GM18861 (cell line): ENCODE measurements at regions not wholly inside any gene's neighbourhood (a gene's known extent, or its start where the extent isn't known, plus 50 kb on each side); places are given as distances from the start of the nearest gene placed in this dataset.

Experiments used
- ATAC-seq: cut with Tn5 transposase; IDR thresholded peaks from one replicate; pipeline ENCODE4 v1.9.1; 2021; ENCODE audit not compliant: unreplicated experiment

DNA sequence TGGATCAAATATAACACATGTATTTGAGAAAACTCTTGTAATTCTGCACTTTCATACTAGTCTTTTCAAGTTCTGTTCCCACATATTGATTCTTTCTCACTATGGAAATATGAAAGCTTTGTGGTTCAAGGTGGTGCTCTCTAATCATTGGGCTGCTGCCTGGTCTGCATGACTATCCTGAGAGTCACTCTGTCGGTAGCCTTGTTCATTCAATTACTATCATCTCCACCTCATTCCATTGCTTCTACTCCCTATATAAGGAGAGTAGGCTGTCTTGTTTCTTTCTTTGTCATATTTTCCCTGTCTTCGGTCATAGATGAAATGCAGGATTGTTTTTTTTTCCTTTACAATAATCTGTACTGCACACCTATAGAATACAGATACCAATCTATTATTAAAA is 341.4 kb upstream of the ACTBL2 start:
- ATAC-seq = no peak

DNA sequence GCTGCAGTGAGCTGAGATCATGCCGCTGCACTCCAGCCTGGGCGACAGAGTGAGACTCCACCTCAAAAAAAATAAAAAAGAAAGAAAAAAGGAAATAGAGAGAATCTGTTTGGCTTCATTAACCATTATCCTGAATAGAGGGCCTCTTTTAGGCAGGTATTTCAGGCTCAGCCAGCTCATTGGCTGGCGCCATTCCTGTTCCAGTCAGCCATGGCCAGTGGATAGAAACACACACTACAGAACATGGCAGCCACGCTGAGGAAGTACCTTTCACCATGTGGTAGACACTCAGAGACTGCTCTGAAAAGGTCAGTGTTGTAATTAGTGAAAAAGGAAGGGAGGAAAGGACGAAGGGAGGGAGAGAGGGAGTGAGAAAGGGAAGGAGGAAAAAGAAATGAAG is 340.0 kb upstream of the ACTBL2 start:
- ATAC-seq = no peak

DNA sequence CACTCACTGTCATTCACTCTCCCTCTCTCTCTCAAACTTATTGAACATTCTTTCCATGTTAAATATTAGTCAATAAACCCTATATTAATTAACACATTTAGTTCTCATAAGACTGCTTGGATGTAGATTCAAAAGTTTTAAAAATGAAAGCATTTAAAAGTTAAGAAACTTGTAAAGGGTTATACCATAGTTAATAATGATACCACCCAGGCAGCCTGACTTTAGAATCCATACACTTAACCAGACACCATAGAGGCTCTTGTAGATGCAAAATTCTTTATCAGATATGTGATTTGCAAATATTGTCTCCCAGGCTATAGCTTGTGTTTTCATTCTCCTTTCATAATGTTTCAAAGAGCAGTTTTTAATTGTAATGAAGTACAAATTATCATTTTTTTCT is 335.8 kb upstream of the ACTBL2 start:
- no peak for ATAC-seq

DNA sequence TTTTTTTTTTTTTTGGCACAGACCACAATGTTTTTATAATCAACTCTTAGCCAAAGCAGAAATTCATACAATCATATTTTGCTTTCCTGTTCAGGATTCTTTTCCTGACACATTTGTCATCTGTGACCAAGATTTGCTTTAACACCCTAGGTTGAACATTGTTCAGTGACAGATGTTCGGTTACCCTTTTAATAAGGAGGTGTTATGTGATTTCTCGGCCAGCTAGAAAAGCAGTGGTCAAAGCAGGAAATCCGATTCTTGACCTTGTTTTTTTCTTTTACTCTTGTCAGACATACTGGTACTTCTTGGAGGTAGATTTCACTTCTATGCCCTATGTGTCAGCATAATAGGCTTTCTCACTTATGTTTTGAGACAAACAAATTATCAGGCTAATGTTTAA is 335.3 kb upstream of the ACTBL2 start:
- no peak for ATAC-seq

DNA sequence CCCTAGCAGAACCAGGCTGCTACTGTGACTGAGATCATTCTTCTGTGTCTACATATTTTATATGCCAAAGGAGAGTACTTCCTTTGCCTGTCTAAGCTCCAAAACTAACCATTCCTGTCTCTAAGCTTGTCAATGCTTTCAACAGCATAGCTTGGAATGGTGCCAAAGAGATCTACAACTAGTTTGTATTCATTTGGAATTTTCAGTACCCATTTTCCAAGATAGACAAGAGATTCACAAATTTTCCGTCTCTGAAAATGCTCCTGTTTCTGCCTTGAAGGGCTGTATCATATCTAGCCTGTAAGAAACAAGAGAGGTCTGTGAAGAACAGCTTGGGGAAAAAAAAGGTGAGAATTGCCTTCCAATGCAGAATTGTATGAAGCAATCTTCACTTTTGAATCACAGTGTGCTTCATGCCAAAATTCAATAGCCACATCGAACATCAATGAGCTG is 334.4 kb upstream of the ACTBL2 start:
- ATAC-seq = no peak

DNA sequence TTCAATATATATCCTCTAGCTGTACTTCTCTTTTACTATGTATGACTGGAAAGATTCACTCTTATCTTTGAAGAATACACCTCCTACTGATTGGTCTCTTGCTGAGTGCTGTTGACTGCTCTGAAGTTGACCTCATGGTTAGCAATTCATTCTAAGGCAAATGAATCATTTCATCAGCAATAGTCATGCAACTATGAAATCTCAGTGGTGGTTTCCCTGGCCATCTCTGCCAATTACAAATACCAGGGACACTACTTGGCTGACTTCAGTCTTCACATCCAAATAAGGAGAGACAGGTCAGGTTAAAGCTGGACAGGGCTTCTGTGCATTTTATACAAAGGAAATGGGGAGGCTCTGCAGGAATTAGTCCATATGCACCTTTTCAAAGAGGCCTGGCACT is 333.5 kb upstream of the ACTBL2 start:
- ATAC-seq = no peak

DNA sequence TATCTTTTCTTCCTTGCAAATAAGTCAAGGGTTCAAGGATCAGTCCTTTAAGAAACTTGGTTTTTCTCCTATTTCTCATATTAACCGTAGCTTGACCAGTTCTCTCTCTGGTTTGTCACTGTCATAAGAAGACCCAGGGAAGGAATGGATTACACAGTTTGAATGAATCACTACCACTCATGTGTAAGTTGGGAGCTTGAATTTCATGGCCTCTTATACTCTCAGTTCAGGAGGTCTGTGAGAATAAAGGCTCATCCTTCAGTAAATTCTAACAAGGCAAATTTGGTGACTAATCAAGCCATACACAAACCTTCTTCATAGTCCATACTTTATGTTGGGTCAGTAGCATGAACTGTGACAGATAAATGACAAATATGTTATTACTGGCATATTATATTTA is 323.1 kb upstream of the ACTBL2 start:
- ATAC-seq = no peak

DNA sequence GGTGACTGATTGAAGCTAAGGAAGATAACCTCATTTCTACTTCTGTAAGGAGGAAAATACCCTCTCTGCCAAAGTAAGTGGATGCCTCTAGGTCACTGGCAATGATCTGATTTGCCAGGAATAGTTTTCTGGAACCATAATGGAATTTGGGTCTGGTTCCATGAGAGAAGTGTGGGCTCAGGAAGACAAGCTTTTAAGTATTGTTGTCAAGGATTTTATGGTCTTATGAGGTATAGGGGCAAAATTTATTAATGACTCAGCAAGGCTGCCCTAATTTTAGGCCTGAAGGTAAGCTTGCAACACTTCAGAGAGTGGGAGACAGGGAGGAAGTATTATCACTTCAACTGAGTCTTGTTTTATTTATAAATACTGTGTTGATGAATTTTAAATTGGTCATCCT is 322.6 kb upstream of the ACTBL2 start:
- ATAC-seq = no peak

DNA sequence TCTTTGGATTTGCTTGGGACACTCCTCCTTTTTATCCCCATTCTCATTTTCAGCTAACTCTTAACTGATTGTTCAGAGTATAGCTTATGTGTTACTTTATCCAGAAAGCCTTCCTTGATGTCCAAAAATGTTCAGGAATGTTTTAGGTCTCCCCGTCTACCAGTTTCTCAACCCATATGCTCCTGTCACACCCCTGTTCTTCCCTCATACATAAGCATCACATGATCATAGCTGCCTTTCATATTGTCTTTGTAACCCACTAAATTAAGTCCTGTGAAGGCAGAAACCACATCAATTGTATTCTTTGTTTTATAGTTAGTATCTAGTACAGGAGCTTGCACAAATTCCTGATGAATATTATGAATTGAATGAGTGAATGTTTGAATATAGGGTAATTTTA is 321.9 kb upstream of the ACTBL2 start:
- no peak for ATAC-seq

DNA sequence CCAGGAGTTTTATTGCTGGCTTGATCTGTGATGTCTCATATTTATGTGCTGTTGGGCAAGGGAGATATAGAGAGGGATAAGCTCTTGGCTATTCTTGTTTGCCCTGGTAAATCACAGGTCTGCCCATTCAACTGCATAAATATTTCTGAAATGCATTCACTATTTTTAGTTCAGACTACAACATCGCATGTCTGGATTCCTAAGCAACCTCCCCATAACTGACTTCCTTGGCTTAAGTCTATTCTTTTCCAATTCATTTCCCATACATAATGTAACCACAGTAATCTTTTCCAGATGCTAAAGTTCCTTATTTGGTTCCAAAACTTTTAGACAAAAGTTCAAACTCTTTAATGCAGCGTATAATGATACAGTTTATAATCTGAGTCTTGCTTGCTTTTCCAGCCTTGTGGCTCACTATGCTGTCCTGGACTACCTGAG is 321.4 kb upstream of the ACTBL2 start:
- no peak for ATAC-seq

DNA sequence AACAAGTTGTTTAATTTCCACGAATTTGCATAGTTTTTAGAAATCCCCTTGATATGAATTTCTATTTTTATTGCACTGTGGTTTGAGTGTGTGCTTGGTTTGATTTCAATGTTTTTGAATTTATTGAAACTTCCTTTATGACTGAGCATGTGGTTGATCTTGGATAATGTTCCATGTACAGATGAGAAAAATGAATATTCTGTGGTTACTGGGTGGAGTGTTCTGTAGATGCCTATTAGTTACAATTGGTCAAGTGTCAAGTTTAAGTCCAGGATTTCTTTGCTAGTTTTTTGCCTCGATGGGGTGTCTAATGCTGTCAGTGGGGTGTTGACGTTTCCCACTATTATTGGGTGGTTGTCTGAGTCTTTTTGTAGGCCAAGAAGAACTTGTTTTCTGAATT is 319.5 kb upstream of the ACTBL2 start:
- ATAC-seq = no peak

DNA sequence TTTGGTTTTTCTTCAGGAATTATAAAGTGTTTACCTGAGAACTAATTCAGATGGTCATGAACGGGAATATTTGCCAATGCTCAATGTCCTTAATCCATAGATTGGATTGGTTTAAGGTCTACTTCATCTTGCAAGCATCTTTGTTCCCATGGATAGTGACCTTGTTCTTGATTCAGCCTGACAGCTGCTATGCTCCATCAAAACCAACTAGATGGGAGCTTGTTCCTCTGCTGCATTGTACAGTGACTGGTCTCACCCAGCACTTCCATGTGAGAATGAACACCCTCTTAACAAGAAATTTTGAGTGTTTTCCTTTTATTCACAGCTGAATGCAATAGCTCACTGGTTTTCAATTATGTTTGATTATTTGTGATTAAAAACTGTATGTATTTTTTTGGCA is 312.6 kb upstream of the ACTBL2 start:
- no peak for ATAC-seq

DNA sequence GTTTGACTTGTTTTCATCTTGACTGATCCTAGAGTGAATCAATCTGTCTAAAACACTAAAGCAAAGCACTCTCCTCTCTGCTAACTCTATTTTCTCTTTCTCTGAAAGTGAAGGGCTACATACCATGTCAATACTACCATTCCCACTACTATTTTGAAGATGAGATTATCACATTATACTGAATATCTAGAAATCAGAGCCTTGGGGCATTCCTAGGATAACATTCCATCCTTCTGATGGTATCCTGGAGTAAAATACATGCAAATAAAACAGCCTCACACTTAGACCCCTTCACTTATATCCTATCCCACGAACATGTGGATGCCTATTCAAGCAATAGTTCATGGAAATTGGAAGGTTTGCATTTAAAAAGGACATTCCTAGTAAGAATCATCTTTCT is 309.3 kb upstream of the ACTBL2 start:
- no peak for ATAC-seq

DNA sequence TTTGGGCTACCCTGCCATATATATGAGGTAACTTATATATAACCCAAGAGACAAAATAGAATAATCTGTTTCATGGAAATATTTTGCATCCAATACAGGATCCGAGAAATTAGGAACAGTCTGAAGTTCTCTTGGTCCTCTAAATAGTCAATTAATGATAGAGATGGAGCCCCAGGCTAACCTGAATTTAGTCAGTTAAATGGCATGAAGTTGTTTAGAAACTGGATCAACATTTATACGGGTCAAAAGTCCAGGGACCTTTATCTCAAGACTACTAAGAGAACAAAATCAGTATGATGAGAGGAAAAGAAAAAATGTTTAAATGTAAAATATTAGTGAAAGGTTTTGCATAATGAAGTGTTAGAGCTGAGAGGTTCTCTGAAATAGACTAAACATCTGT is 303.3 kb upstream of the ACTBL2 start:
- ATAC-seq = no peak

DNA sequence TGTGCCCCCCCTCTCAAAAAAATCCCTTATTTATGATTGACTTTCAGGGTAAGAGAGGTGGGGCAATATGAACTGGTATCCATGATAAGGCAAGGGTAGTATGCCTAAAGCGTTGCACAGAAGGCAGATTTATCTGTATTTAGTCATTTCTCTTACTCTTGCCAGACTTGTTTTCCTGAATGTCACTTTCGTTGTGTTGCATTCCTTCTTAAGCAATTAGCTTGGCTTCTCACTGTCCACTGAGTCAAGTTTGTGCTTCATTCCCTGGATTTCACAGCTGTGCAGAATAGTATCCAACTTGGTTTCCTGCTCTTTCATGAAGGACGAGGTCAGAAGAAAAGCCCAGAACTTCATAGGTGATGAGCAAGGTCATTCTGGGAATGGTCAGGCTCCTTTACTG is 301.5 kb upstream of the ACTBL2 start:
- no peak for ATAC-seq

DNA sequence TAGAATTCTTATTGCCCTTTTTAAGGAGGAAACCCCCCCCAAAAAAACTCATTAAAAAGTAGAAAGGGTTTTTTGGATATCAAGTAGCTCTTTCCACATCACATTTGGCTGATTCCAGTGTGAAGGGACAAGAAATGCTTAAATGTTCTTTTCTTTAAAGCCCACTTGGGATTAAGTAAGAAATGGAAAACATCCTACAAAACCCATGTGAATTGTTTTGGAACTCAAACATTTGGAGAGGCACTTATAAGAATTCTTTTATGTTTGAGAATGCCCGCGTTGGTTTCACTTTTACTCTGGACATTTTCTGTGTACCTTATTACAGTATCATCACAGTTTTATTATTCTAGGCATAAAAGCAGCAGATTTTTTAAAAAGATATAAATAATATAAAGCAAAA is 301.1 kb upstream of the ACTBL2 start:
- ATAC-seq = no peak

DNA sequence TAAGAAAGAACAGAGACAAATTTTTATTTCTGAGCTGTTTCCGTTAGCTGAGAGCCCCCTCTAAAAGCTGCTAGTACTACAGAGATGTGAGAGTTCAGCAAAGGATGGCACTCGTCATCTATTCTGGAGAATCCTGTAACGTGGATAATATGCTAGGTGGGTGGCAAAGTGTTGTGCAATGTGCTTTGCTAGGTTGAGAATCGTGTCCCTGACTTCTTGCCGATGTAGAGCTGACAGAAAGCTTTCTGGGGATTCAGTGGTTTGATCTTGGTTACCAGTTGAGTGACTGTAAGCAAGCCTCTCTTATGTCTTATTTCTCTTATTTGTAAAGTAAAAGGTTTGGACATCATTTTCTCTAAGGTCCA is 298.3 kb upstream of the ACTBL2 start:
- ATAC-seq = no peak

DNA sequence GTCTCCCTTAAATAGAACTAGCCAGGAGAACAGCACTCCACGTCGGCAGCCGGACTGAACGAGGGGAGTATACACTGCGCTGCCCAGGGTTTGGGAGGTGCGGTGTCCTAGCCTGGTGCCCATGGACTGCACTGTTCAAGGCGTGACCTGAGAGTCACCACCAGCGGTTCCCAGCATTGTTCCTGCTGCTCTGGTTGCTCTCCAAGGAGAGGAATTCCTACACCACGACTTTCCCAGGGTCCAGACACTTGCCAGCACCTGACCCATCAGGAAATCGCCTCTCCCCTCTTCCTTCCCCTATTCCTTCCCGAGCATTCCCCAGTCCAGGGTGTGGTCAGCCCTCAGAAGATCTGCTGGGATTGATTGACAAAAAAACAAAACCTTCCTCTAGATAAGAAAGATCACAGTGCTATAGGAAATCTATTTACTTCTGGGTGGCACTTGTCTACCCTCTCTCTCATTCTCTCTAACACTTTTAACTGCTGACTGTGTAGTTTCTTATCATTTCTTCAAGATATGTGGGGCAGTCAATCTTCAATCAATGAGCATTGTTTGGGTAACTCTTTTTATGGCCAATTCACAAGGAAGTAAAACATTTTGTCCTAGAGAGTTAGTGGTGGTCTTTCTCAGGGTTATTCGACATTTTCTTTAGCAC is 297.8 kb upstream of the ACTBL2 start:
- ATAC-seq = no peak

DNA sequence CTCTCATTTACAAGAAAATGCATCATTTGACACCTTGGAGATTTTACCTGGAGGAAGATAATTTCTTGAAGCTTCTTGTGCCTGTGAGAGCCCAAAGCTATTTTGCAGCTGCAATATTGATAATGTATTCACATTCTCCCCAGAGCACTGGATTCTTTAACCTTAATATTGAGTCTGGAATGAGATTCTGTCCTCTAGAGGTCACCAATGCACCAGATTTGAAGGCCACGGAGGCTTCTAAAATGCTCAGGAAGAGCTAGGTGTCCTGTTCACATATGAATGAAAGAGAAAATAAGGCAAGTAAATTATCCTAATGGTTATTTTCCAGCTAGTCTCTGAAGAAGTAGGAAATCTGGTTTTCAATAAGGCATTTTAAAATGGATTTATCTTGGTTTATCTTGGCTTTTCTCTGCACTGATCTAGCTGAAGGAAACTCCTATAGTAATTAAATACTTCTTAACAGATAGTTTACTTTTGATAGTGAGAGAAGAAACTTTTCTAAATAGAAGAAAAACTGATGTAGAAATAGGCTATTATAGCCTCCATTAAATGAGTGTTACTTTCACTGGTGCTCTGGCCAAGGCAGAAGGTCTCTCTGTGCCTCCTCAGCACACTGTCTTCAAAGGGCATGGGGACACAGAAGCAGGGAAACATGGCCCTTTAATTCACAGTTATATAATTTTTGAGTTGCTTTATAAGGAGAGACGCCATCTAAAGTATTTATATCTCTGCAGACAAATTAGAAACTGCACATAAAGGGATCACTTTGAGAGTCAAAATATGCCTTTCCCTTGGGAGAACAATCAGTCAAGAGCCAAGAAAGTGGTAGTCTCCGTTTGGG is 297.0 kb upstream of the ACTBL2 start:
- no peak for ATAC-seq

DNA sequence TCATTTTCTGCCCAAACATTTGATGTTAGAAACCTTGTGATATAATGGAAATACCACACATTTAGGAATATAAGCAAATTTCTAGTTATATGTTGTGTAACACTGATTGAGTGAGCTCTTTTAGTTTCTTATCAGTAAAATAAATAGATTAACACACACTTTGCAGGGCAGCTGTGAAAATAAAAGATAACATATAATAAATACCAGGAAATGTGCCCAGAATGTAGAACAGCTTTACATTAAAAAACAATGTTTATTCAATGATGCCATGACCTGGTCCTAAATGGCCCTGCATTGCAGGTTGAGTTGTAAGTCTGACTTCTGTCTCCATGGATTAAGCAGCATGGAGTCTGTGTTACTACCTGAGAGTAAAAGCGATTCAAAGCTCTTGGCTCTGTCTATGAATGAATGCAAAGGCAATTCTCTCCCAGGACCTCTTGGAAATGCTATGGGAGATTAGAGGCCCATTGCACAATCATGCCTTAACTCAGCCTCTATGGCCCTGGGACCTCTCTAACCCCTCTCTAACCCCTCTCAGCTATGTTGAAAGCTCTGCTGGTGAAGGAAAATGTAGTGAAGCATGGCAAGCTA is 296.0 kb upstream of the ACTBL2 start:
- no peak for ATAC-seq

DNA sequence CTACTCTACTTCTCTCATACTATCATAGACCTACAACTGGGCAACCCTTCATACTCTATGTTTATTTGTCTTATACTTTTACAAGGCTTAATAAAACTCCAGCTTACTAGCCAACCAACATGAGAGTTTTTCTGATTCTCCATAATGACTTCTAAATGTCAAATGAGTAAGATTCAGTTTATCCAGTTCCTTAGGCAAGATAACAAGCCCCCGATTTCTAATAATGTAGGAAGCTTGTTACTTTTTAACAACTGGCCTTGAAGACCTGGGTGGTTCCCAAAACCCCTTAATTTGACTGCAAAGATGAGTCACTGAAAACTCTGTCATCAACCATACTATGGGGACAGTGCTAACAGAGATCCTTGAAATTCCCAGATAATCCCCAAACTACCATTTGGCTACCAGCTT is 294.6 kb upstream of the ACTBL2 start:
- no peak for ATAC-seq

DNA sequence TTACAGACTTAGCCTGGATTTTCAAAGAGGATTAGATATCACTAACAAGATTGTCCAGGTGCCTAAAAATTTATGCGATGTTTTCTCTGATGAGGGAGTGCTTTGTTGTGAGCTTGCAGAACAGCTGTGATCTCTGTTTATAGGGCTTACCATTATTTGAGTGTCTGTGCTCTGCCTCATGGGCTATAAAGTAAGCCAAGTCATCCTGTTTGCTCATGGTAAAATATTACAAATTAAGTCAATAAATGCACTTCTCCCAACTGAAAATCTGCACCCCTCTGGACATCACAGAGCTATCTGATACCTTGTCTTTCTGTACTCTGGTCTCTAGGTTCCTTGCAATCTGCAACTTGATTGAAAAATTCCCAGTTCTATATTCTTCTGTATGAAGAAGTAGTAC is 293.4 kb upstream of the ACTBL2 start:
- ATAC-seq = no peak
